ENCODE measurements at regions not wholly inside any gene's neighbourhood (a gene's known extent, or its start where the extent isn't known, plus 50 kb on each side); places are given as distances from the start of the nearest gene placed in this dataset.

GRCh38 chr2:16507655-16508489 is 157.8 kb downstream of the CYRIA start (continued):
- no peak for TF ChIP-seq POU6F1 (CRISPR knock-in tag; IDR thresholded peaks at IDR 0.05; ENCODE audit: borderline replicate concordance, low read depth)
- TF ChIP-seq TCF4 (CRISPR knock-in tag; IDR thresholded peaks at IDR 0.05; ENCODE audit: borderline replicate concordance) = no peak
- TF ChIP-seq ARNTL (CRISPR knock-in tag; IDR thresholded peaks at IDR 0.05; ENCODE audit: borderline replicate concordance, low read depth) = no peak
- no peak for TF ChIP-seq OSR1 (CRISPR knock-in tag; IDR thresholded peaks at IDR 0.05)
- no peak for TF ChIP-seq RARB (CRISPR knock-in tag; IDR thresholded peaks at IDR 0.05)
- no peak for TF ChIP-seq ZC3H10 (CRISPR knock-in tag; IDR thresholded peaks at IDR 0.05)

GRCh38 chr2:16506366-16506765 is 159.3 kb downstream of the CYRIA start:
- no peak for TF ChIP-seq TSHZ2 (CRISPR knock-in tag; IDR thresholded peaks at IDR 0.05)
- TF ChIP-seq PPARA (CRISPR knock-in tag; IDR thresholded peaks at IDR 0.05; ENCODE audit: borderline replicate concordance) = no peak
- no peak for TF ChIP-seq BACH2 (CRISPR knock-in tag; IDR thresholded peaks at IDR 0.05; ENCODE audit: borderline replicate concordance)
- TF ChIP-seq TOX (CRISPR knock-in tag; IDR thresholded peaks at IDR 0.05; ENCODE audit: borderline replicate concordance) = no peak
- TF ChIP-seq ZNF565 (CRISPR knock-in tag; conservative IDR thresholded peaks at IDR 0.05; ENCODE audit: low read depth) = no peak
- no peak for TF ChIP-seq CSRNP3 (CRISPR knock-in tag; IDR thresholded peaks at IDR 0.05)
- no peak for TF ChIP-seq ISL1 (CRISPR knock-in tag; IDR thresholded peaks at IDR 0.05)
- TF ChIP-seq ZNF8 (CRISPR knock-in tag; IDR thresholded peaks at IDR 0.05) = no peak
- TF ChIP-seq SNAI2 (CRISPR knock-in tag; IDR thresholded peaks at IDR 0.05) = no peak
- TF ChIP-seq GLIS3 (CRISPR knock-in tag; IDR thresholded peaks at IDR 0.05) = no peak
- no peak for TF ChIP-seq ZNF70 (CRISPR knock-in tag; IDR thresholded peaks at IDR 0.05)
- TF ChIP-seq PATZ1 (CRISPR knock-in tag; IDR thresholded peaks at IDR 0.05; ENCODE audit: borderline replicate concordance) = no peak
- no peak for TF ChIP-seq CSDC2 (CRISPR knock-in tag; IDR thresholded peaks at IDR 0.05)
- TF ChIP-seq ESRRG (CRISPR knock-in tag; IDR thresholded peaks at IDR 0.05) = no peak
- no peak for ATAC-seq

GRCh38 chr2:16496426-16497388 is 168.9 kb downstream of the CYRIA start:
- TF ChIP-seq ARNTL (CRISPR knock-in tag; IDR thresholded peaks at IDR 0.05; ENCODE audit: borderline replicate concordance, low read depth) = no peak
- no peak for TF ChIP-seq TSHZ2 (CRISPR knock-in tag; IDR thresholded peaks at IDR 0.05)
- TF ChIP-seq ZFP30 (CRISPR knock-in tag; IDR thresholded peaks at IDR 0.05) = no peak
- no peak for TF ChIP-seq GLIS3 (CRISPR knock-in tag; IDR thresholded peaks at IDR 0.05)
- no peak for ATAC-seq
